Head of caudate nucleus (tissue), 42 donors: ENCODE measurements at regions not wholly inside any gene's neighbourhood (a gene's known extent, or its start where the extent isn't known, plus 50 kb on each side); places are given as distances from the start of the nearest gene placed in this dataset.

Experiments used
- DNase-seq, 42 donors: peaks; one replicate each; pipeline versions ENCODE4 v3.0.0 to v3.0.0-alpha.2; 2020 to 2021; ENCODE audit warnings: mixed read lengths in 7 of 42
- intact Hi-C: fragments of 100-400 bp; cut with DNase I; formaldehyde crosslinking; loops from one replicate; pipeline ENCODE4 v1.15.0; 2022

GRCh38 chr6:156028335-156029131, 572.9 kb upstream of the NOX3 start:
- intact Hi-C loops, result no loop called here
- no peak for DNase-seq

DNA sequence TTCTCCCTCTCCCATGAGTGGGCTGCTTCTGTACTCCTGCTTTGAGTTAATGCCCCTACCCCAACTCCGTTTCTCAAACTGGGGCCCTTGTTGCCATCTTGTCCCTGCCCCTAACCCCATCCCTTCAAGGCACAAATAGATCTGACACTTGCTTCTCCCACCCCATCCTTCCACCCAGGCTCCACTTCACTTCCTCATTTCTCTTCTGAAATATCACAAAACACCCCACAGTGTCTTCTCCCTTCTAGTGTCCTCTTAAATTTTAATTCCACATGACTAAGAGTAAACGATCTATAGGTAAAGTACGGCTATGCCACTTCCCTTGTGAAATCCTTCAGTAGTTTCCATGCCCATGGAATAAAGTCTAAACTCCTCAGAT, 571.6 kb upstream of the NOX3 start:
- intact Hi-C loops, result no loop called here

DNA sequence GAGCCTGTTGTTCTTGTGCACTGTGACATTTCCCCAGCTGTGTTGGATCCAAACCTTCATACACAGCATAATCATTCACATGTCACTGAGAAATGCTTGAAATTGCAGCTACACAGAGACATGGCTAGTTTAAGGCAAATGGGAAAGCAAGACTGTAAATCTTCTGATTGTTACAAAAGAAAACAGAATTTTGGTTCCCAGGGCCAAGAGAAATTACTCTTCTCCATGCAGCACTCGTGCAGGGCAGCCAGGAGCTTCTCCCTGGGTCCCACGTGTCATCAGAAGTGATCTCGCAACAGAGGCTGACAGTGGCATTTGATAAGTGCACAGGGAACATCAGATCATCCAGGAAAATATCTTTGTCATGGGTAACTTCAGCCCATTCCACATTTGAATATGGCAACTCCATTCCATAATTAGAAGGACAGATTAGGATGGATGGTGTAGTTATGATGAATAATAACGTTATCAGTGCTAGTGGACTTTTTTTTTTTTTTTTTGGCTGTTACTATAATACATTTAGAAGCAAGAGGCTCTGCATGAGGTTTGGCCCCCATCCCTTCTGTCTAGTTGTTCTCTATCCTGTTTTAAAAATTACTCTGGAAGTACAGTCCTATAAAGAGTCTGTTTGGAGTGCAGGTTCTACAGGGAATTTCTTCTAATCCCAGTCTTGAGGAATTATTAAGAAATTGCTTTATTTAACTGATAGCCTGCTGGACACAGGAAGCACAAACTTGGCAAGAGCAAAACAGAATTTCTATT, 571.0 kb upstream of the NOX3 start:
- intact Hi-C loops, result no loop called here
- no peak for DNase-seq

More for the DNA sequence above, 571.6 kb upstream of the NOX3 start:
- no peak for DNase-seq

- no peak for DNase-seq
- intact Hi-C loops, result no loop called here
Measured at GRCh38 chr6:156024339-156024738, 568.7 kb upstream of the NOX3 start.

DNA sequence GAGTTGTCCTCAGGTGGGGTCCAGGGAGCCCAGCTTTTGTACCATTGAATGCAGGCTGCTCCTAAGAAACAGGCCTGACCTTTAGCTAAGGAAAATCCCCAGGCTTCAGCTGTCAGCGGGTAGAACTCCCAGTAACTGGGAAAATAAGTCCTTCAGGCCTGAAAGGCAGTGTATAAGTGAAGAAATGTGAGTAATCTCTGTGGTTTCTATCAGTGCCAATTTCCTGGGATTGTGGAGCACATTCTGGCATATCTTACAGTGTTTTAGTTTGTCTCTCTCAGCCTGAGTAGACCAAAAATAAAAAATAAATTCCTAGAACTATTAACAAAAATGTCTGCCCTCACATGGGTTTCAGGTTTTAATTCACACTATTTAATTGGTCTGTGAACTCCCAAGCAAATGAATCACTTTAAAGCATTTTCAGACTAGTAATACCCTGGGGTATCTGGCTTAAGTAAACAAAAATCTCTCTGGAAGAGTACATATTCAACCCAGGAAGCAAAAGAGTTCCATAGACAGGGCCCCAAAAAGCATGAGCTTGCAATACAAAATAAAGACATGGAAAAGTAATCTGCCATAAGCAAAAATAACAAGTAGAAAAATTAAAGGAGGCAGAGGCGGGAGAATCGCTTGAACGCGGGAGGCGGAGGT, 566.2 kb upstream of the NOX3 start:
- intact Hi-C loops, result no loop called here
- no peak for DNase-seq

- no peak for DNase-seq
- intact Hi-C loops, result no loop called here
Measured at GRCh38 chr6:156017838-156018237, 562.2 kb upstream of the NOX3 start.

GRCh38 chr6:156016186-156016976, 560.7 kb upstream of the NOX3 start:
- intact Hi-C loops, result no loop called here
- no peak for DNase-seq

GRCh38 chr6:156013155-156013554, 557.5 kb upstream of the NOX3 start:
- no peak for DNase-seq
- intact Hi-C loops, result no loop called here

GRCh38 chr6:156009656-156010055, 554.0 kb upstream of the NOX3 start:
- intact Hi-C loops, result no loop called here
- no peak for DNase-seq

DNA sequence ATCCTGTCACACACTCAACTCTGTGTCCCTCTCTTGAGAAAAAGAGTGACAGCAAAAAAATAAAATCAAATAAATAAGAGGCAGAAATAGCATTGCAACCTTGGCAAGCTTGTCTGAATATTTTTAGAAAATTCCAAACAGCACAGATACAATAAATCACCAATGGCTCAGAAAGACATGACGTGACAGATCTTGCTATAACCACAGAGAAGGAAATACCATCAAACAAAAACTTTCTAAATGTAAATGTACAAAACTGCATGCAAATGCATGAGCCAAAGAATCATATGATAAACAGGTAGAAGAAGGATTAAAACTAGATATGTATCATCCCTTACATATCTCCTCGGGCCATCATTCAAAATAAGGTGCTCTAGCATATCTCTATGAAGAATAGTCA, 549.2 kb upstream of the NOX3 start:
- intact Hi-C loops, result no loop called here
- no peak for DNase-seq

- intact Hi-C loops, result no loop called here
- DNase-seq, result no peak
Measured at GRCh38 chr6:155996151-155996550, 540.5 kb upstream of the NOX3 start.

- intact Hi-C loops, result no loop called here
- DNase-seq, result no peak
Measured at GRCh38 chr6:155995281-155995680, 539.6 kb upstream of the NOX3 start.

GRCh38 chr6:155994086-155994485, 538.4 kb upstream of the NOX3 start:
- no peak for DNase-seq
- intact Hi-C loops, result no loop called here

- intact Hi-C loops, result no loop called here
- no peak for DNase-seq
Measured at GRCh38 chr6:155993240-155993639, 537.6 kb upstream of the NOX3 start.

GRCh38 chr6:155985660-155986138, 530.1 kb upstream of the NOX3 start:
- DNase-seq, result peak in 31 of 42 donors; percentile 11 to 84 (median 40)
- intact Hi-C loops, result no loop called here

DNA sequence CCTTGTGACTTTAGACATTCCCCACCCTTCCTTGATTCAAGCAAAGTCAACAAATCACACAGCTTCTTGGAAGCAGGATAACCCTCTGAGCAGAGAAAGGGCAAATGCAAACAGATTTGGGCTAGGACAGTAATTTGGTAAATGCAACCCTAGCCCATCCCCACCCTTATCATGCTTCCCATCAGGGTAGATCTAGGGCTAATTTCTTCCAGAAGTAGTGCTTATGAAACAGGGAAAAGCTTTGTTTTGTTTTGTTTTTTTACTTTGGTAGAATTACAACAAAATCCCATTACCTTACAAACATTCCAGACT, 525.1 kb upstream of the NOX3 start:
- no peak for DNase-seq
- intact Hi-C loops, result no loop called here

GRCh38 chr6:155980014-155980767, 524.6 kb upstream of the NOX3 start:
- no peak for DNase-seq
- intact Hi-C loops, result no loop called here

DNA sequence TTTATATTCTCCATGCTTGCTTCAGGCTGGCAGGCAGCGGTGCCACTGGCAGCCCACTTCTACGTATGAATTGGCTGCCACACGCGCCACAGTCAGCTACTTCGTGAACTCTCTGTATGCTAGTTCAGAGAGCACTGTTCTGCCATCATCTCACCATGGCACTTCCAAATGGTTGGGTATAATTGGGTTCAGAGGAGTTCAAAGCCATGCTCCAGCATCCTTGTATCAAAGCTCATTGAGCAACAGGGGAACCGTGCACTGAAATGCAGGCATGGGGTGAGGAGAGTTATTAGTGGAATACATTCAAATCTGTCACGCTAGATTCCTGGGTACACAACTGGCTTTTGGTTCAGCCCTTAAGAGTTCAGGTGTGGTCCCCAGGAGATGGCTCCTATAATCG, 519.9 kb upstream of the NOX3 start:
- intact Hi-C loops, result no loop called here
- DNase-seq, result peak in 4 of 42 donors; percentile 2 to 53 (median 12)

- intact Hi-C loops, result no loop called here
- no peak for DNase-seq
Measured at GRCh38 chr6:155974811-155975323, 519.2 kb upstream of the NOX3 start.
